HepG2 (cell line): ENCODE measurements at regions not wholly inside any gene's neighbourhood (a gene's known extent, or its start where the extent isn't known, plus 50 kb on each side); places are given as distances from the start of the nearest gene placed in this dataset.

Source experiments
- ELF4 ChIP-seq: sonication (generic); formaldehyde crosslinking; IDR thresholded peaks from 2 replicates; pipeline ENCODE4 v1.5.0; 2020; ENCODE audit warnings: missing genetic modification reagents, mild to moderate bottlenecking, moderate library complexity, borderline replicate concordance
- HDAC2 ChIP-seq: sonication (generic); formaldehyde crosslinking; IDR thresholded peaks from 2 replicates; pipeline ENCODE4 v1.4.0; 2020; ENCODE audit warnings: missing genetic modification reagents
- POLR2A ChIP-seq, 2 experiments: IDR thresholded peaks; 2 replicates each; pipeline ENCODE4 v1.6.1; 2011; ENCODE audit warnings: low read depth in 2 of 2, low read length in 2 of 2, mild to moderate bottlenecking in 1 of 2, moderate library complexity in 1 of 2; ENCODE audit not compliant: insufficient read depth in 1 of 2
- ZBTB42 ChIP-seq: sonication (generic); formaldehyde crosslinking; IDR thresholded peaks from 2 replicates; pipeline ENCODE4 v1.5.0; 2020; ENCODE audit warnings: mild to moderate bottlenecking, missing genetic modification reagents
- ZSCAN31 ChIP-seq: sonication (generic); formaldehyde crosslinking; IDR thresholded peaks from 2 replicates; pipeline ENCODE4 v1.5.0; 2020; ENCODE audit warnings: low read depth, mild to moderate bottlenecking, missing genetic modification reagents

- TF ChIP-seq ZSCAN31 (CRISPR knock-in tag) (no peak), HDAC2 (CRISPR knock-in tag) (no peak), ELF4 (CRISPR knock-in tag) (no peak), ZBTB42 (CRISPR knock-in tag) (no peak), POLR2A (IDR thresholded peaks at IDR 0.05; ENCODE audit: insufficient read depth in 1 of 2, low read depth in 2 of 2, low read length in 2 of 2) (no peak)
Measured at GRCh38 chr7:10472115-10472514, 501.6 kb upstream of the PHF14 start.
